ENCODE measurements at regions not wholly inside any gene's neighbourhood (a gene's known extent, or its start where the extent isn't known, plus 50 kb on each side); places are given as distances from the start of the nearest gene placed in this dataset.

DNA sequence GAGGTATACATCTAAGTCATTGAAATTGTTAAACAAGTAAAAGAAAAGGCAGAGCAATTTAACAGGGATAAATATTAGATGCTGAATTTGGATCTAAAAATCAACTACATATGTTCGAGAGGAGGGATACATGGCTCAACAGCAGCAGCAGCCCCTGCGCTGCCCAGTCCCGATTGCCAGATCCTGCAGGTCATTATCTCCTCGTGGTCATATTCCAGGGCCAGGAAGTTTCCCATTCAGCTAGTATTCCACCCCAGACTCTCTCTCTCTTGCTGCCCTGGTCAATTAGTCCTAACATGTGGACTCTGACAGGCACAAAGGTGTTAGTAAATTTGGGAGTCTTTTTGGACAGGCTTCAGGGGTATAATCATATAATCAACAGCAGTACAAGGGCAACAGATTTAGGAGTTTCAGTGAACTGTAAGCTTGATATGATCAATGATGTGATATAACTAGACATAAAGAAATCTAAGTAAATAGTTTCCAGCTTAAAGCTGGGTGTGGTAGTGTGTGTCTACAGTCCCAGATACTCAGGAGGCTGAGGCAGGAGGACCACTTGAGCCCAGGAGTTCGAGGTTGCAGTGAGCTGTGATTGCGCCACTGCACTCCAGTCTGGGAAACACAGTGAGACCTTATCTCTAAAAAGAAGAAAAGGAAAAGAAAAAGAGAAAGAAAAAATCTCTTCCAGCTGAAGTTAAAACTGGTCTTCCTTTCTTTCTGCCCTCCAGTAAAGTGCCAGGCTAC lies 96.5 kb upstream of the MED13 start:
- Histone ChIP-seq H3K9me3 (no peaks in the 10 kb centered on the region), H3K27me3 (no peaks in the 10 kb centered on the region), H3K27ac (no peak overlapping the region), H3K4me1 (no peaks in the 10 kb centered on the region), H3K36me3 (no peaks in the 10 kb centered on the region), H3K4me3 (replicated peaks in 1 of 3) (no peak overlapping the region)
- intact Hi-C loops (cut with DNase I): no loop called here
- no peak for TF ChIP-seq POLR2A (IDR thresholded peaks at IDR 0.05)
- TF ChIP-seq CTCF (IDR thresholded peaks at IDR 0.05): no peak
- no peak for DNase-seq
- WGBS, 2 donors: 79 to 84% methylated on average over 6 of the region's 6 CpGs

DNA sequence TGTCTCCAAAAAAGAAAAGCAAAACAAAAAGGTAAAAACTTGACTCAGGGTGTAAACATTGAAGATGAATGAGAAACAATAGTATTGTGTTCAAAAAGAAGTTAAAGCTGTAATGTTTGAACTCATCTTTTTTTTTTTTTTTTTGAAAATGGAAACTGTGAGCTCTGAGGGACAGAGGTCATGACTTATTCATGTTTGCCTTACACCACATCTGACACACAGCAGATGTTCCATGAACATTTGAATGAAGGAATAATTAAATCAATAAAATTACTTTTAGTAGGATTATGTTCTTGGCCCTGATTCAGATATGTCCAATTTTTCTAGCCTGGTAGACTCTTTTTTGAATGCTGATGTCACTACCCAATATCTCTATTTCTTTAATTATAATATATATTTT lies 95.7 kb upstream of the MED13 start:
- Histone ChIP-seq H3K9me3 (no peaks in the 10 kb centered on the region), H3K27me3 (no peaks in the 10 kb centered on the region), H3K4me1 (no peaks in the 10 kb centered on the region), H3K27ac (no peak overlapping the region), H3K4me3 (replicated peaks in 1 of 3) (no peak overlapping the region), H3K36me3 (no peaks in the 10 kb centered on the region)
- intact Hi-C loops (cut with DNase I): no loop called here
- DNase-seq: no peak
- TF ChIP-seq POLR2A (IDR thresholded peaks at IDR 0.05): no peak
- TF ChIP-seq CTCF (IDR thresholded peaks at IDR 0.05): no peak

DNA sequence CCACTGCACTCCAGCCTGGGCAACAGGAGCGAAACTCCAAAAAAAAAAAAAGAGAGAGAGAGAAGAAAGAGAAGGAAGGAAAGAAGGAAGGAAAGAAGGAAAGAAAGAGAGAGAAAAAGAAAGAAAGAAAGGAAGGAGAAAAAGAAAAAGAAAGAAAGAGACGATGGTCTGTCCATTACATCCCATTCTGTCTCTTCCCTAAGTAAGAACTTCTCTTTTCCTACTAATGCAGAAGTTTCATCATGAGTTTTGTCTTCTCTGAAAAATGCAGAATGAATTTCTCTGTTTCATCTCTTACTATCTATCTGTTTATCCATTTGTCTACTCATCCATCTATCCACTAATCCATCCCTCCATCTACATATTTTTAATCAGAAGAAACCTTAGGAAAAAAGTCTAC lies 94.9 kb upstream of the MED13 start:
- H3K9me3 ChIP-seq: no peaks in the 10 kb centered on the region
- no peak for DNase-seq
- TF ChIP-seq CTCF (IDR thresholded peaks at IDR 0.05) (no peak), POLR2A (IDR thresholded peaks at IDR 0.05) (no peak)
- intact Hi-C loops (cut with DNase I): no loop called here
- no peaks in the 10 kb centered on the region for H3K36me3 ChIP-seq
- H3K4me1 ChIP-seq: no peaks in the 10 kb centered on the region
- 95 to 96% methylated on average over 2 of the region's 2 CpGs for WGBS, 2 donors
- H3K4me3 ChIP-seq (replicated peaks in 1 of 3): no peak overlapping the region
- no peaks in the 10 kb centered on the region for H3K27me3 ChIP-seq
- no peak overlapping the region for H3K27ac ChIP-seq

- Histone ChIP-seq H3K27ac (no peak overlapping the region), H3K4me1 (no peaks in the 10 kb centered on the region), H3K27me3 (no peaks in the 10 kb centered on the region), H3K4me3 (replicated peaks in 1 of 3) (no peak overlapping the region), H3K9me3 (no peaks in the 10 kb centered on the region), H3K36me3 (no peaks in the 10 kb centered on the region)
- intact Hi-C loops (cut with DNase I): no loop called here
- TF ChIP-seq POLR2A (IDR thresholded peaks at IDR 0.05): no peak
- no peak for TF ChIP-seq CTCF (IDR thresholded peaks at IDR 0.05)
- 77 to 81% methylated on average over 1 of the region's 1 CpG for WGBS, 2 donors
- DNase-seq: no peak
Measured at GRCh38 chr17:62156949-62157348, 91.9 kb upstream of the MED13 start.

- TF ChIP-seq POLR2A (IDR thresholded peaks at IDR 0.05) (no peak), CTCF (IDR thresholded peaks at IDR 0.05) (no peak)
Measured at GRCh38 chr17:62154909-62155308, 89.8 kb upstream of the MED13 start.

More at GRCh38 chr17:62154909-62155308, 89.8 kb upstream of the MED13 start:
- Histone ChIP-seq H3K27ac (no peak overlapping the region), H3K4me3 (replicated peaks in 1 of 3) (no peak overlapping the region), H3K4me1 (no peaks in the 10 kb centered on the region), H3K27me3 (no peaks in the 10 kb centered on the region), H3K36me3 (no peaks in the 10 kb centered on the region), H3K9me3 (no peaks in the 10 kb centered on the region)
- intact Hi-C loops (cut with DNase I): no loop called here
- no peak for DNase-seq
- WGBS, 2 donors: 88 to 91% methylated on average over 2 of the region's 2 CpGs
